ENCODE measurements at regions not wholly inside any gene's neighbourhood (a gene's known extent, or its start where the extent isn't known, plus 50 kb on each side); places are given as distances from the start of the nearest gene placed in this dataset.
"Not testable (repeated sequence)": the region's sequence is repeated elsewhere in the genome, so short reads cannot be mapped to it uniquely, and the experiment has no call there.

GRCh38 chr2:44051593-44052347 lies 56.0 kb upstream of the LRPPRC start:
- intact Hi-C loops (cut with DNase I): no loop called here
- DNase-seq: no peak

GRCh38 chr2:44052584-44052983 lies 56.8 kb upstream of the LRPPRC start:
- intact Hi-C loops (cut with DNase I): no loop called here
- DNase-seq: peak in 1 of 42 donors; percentile 3

GRCh38 chr2:44053052-44053451 lies 57.3 kb upstream of the LRPPRC start:
- intact Hi-C loops (cut with DNase I): no loop called here
- DNase-seq: no peak

- DNase-seq: no peak
- intact Hi-C loops (cut with DNase I): no loop called here
These were observed 57.7 kb upstream of the LRPPRC start for GRCh38 chr2:44053456-44053855.

GRCh38 chr2:44055229-44055628 lies 59.4 kb upstream of the LRPPRC start:
- intact Hi-C loops (cut with DNase I): no loop called here
- DNase-seq: no peak

GRCh38 chr2:44055664-44056063 lies 59.9 kb upstream of the LRPPRC start:
- DNase-seq: no peak
- intact Hi-C loops (cut with DNase I): no loop called here

GRCh38 chr2:44056947-44057346 lies 61.2 kb upstream of the LRPPRC start:
- intact Hi-C loops (cut with DNase I): no loop called here
- no peak for DNase-seq

- DNase-seq; intact Hi-C loops (cut with DNase I): not testable (repeated sequence)
These were observed 64.5 kb upstream of the LRPPRC start for GRCh38 chr2:44060286-44060685.

GRCh38 chr2:44060990-44061389 lies 65.2 kb upstream of the LRPPRC start:
- DNase-seq: no peak
- intact Hi-C loops (cut with DNase I): no loop called here

- intact Hi-C loops (cut with DNase I): no loop called here
- no peak for DNase-seq
These were observed 65.7 kb upstream of the LRPPRC start for GRCh38 chr2:44061469-44061868.

- intact Hi-C loops (cut with DNase I): no loop called here
- DNase-seq: no peak
These were observed 66.1 kb upstream of the LRPPRC start for GRCh38 chr2:44061876-44062275.

- no peak for DNase-seq
- intact Hi-C loops (cut with DNase I): no loop called here
These were observed 67.2 kb upstream of the LRPPRC start for GRCh38 chr2:44063033-44063432.

GRCh38 chr2:44064281-44064680 lies 68.5 kb upstream of the LRPPRC start:
- DNase-seq; intact Hi-C loops (cut with DNase I): not testable (repeated sequence)

- intact Hi-C loops (cut with DNase I); DNase-seq: not testable (repeated sequence)
These were observed 71.4 kb upstream of the LRPPRC start for GRCh38 chr2:44067012-44067790.

GRCh38 chr2:44067791-44068181 lies 72.0 kb upstream of the LRPPRC start:
- intact Hi-C loops (cut with DNase I): not testable (repeated sequence)

GRCh38 chr2:44071454-44072046 lies 75.8 kb upstream of the LRPPRC start:
- intact Hi-C loops (cut with DNase I): no loop called here

More at GRCh38 chr2:44067791-44068181, 72.0 kb upstream of the LRPPRC start:
- DNase-seq: not testable (repeated sequence)

GRCh38 chr2:44073667-44074066 lies 77.9 kb upstream of the LRPPRC start:
- DNase-seq; intact Hi-C loops (cut with DNase I): not testable (repeated sequence)

More at GRCh38 chr2:44071454-44072046, 75.8 kb upstream of the LRPPRC start:
- no peak for DNase-seq

- DNase-seq; intact Hi-C loops (cut with DNase I): not testable (repeated sequence)
These were observed 79.0 kb upstream of the LRPPRC start for GRCh38 chr2:44074795-44075194.

- intact Hi-C loops (cut with DNase I): no loop called here
- peak in 41 of 42 donors; percentile 19 to 90 (median 67) for DNase-seq
These were observed 79.8 kb upstream of the LRPPRC start for GRCh38 chr2:44075541-44075940.

GRCh38 chr2:44077942-44078511 lies 82.2 kb upstream of the LRPPRC start:
- intact Hi-C loops (cut with DNase I): no loop called here
- no peak for DNase-seq

All from head of caudate nucleus (tissue), 42 donors.